ENCODE measurements at regions not wholly inside any gene's neighbourhood (a gene's known extent, or its start where the extent isn't known, plus 50 kb on each side); places are given as distances from the start of the nearest gene placed in this dataset.

DNA sequence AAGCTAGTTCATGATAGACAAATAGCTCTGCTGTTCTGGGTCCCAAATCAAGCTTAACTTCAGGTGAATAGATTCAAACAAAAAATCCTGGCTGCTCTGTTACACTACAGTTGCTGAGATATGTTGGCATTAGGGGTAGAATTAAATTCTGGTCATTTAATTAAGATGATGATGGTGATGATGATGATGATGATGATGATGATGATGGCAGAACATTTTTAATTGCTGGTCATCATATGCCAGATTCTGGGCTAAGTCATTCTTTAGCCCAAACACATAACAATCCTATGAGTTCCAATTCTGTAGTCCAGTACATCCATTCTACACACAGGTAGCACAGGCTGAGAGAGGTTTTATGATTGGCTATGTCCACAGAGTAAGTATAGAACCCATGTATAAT, 741.5 kb downstream of the STIM2 start:
- intact Hi-C loops (cut with micrococcal nuclease) = no loop called here
- peaks cover 3 to 12% (median 5%) of the 10 kb centered on the region in 8 donors for H3K9me3 Mint-ChIP-seq
- H3K27ac ChIP-seq (ENCODE audit: low read depth, low read length) = no peak overlapping the region
- H3K4me3 ChIP-seq (ENCODE audit: low read length in 2 of 2) = no peak overlapping the region
- DNase-seq = no peak
- H3K36me3 ChIP-seq (ENCODE audit: insufficient read depth, low read length) = no peaks in the 10 kb centered on the region
- no peak overlapping the region for H3K4me3 Mint-ChIP-seq
- H3K27ac Mint-ChIP-seq = no peak overlapping the region
- H3K9me3 ChIP-seq (ENCODE audit: control insufficient read depth in 1 of 2, low read length in 2 of 2) = no peaks in the 10 kb centered on the region
- no peaks in the 10 kb centered on the region for H3K4me1 Mint-ChIP-seq
- CTCF ChIA-PET (ENCODE audit: partially characterized antibody) = no interaction called here
- POLR2A ChIA-PET (ENCODE audit: partially characterized antibody) = no interaction called here
- H3K27me3 Mint-ChIP-seq = no peaks in the 10 kb centered on the region
- H3K36me3 Mint-ChIP-seq = no peaks in the 10 kb centered on the region
- H3K27me3 ChIP-seq (ENCODE audit: insufficient read depth, low read length) = no peaks in the 10 kb centered on the region
- no peaks in the 10 kb centered on the region for H3K4me1 ChIP-seq (ENCODE audit: insufficient read depth, low read length)

DNA sequence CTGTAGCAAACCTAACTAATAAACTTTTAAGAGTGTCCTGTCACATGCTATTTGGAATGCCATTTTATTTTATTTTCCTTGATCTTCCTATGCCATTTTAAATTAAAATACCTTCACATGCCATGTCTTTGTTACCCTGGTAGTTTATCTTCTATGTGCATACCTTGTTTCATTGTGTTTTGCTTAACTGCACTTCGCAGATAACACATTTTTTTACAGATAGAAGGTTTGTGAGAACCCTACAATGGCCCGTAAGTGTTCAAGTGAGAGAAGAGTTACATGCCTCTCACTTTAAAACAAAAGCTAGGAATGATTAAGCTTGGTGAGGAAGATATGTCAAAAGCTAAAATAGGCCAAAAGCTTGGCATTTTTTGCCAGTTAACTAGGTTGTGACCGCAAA, 744.1 kb downstream of the STIM2 start:
- Mint-ChIP-seq H3K4me3 (no peak overlapping the region), H3K27me3 (no peaks in the 10 kb centered on the region), H3K36me3 (no peaks in the 10 kb centered on the region), H3K27ac (no peak overlapping the region), H3K9me3 (peaks cover 3 to 12% (median 6%) of the 10 kb centered on the region in 8 donors), H3K4me1 (no peaks in the 10 kb centered on the region)
- H3K27ac ChIP-seq (ENCODE audit: low read depth, low read length) = no peak overlapping the region
- ChIA-PET POLR2A (ENCODE audit: partially characterized antibody) (no interaction called here), CTCF (ENCODE audit: partially characterized antibody) (no interaction called here)
- H3K36me3 ChIP-seq (ENCODE audit: insufficient read depth, low read length) = no peaks in the 10 kb centered on the region
- intact Hi-C loops (cut with micrococcal nuclease) = no loop called here
- H3K4me3 ChIP-seq (ENCODE audit: low read length in 2 of 2) = no peak overlapping the region
- H3K4me1 ChIP-seq (ENCODE audit: insufficient read depth, low read length) = no peaks in the 10 kb centered on the region
- DNase-seq = no peak
- H3K27me3 ChIP-seq (ENCODE audit: insufficient read depth, low read length) = no peaks in the 10 kb centered on the region
- H3K9me3 ChIP-seq (ENCODE audit: control insufficient read depth in 1 of 2, low read length in 2 of 2) = no peaks in the 10 kb centered on the region

DNA sequence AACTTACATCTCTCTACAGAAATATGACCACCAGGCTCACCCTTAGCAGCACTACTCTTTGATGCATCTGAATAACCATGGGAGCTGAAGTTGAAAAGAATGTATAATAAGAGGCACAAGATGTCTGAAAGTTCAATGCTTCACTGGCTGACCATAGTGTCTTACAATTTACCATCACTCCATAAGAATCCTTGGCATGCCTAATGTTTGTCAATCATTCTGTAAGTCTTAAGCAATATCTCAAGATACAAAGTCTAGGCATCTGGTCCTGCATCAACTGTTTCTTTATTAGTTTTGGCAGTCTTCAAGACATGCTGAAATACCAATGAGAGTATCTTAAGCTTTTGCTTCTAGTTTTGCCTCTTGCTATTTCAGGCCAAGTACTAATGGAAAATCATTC, 755.5 kb downstream of the STIM2 start:
- Histone ChIP-seq H3K4me3 (ENCODE audit: low read length in 2 of 2) (no peak overlapping the region), H3K9me3 (ENCODE audit: control insufficient read depth in 1 of 2, low read length in 2 of 2) (no peaks in the 10 kb centered on the region), H3K27me3 (ENCODE audit: insufficient read depth, low read length) (no peaks in the 10 kb centered on the region), H3K36me3 (ENCODE audit: insufficient read depth, low read length) (no peaks in the 10 kb centered on the region), H3K4me1 (ENCODE audit: insufficient read depth, low read length) (no peaks in the 10 kb centered on the region), H3K27ac (ENCODE audit: low read depth, low read length) (no peak overlapping the region)
- H3K4me1 Mint-ChIP-seq = no peaks in the 10 kb centered on the region
- H3K36me3 Mint-ChIP-seq = no peaks in the 10 kb centered on the region
- no peak overlapping the region for H3K27ac Mint-ChIP-seq
- H3K27me3 Mint-ChIP-seq = no peaks in the 10 kb centered on the region
- ChIA-PET CTCF (ENCODE audit: partially characterized antibody) (no interaction called here), POLR2A (ENCODE audit: partially characterized antibody) (no interaction called here)
- no peak for DNase-seq
- H3K4me3 Mint-ChIP-seq = no peak overlapping the region
- intact Hi-C loops (cut with micrococcal nuclease) = no loop called here
- peaks cover 0 to 17% (median 7%) of the 10 kb centered on the region in 8 donors for H3K9me3 Mint-ChIP-seq

DNA sequence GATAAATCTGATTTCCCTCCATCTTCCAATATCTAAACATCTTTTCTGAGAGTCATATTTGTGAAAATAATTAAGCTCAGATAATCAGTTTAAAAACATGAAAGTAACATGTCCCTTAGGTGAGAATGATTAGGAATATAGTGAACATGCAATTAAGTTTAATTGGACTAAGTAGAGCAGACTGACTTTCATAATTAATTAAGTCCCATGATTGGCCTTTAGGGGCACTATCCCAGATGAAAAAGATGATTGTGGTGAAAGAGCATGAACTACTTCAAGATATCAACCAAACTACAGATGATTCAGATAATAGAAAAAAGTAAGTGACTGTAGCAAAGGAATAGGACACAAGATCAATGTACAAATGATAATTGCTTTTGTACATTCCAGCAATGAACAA, 758.8 kb downstream of the STIM2 start:
- H3K9me3 Mint-ChIP-seq = peaks cover 0 to 16% (median 8%) of the 10 kb centered on the region in 8 donors
- H3K36me3 Mint-ChIP-seq = no peaks in the 10 kb centered on the region
- Histone ChIP-seq H3K27ac (ENCODE audit: low read depth, low read length) (no peak overlapping the region), H3K4me3 (ENCODE audit: low read length in 2 of 2) (no peak overlapping the region), H3K27me3 (ENCODE audit: insufficient read depth, low read length) (no peaks in the 10 kb centered on the region), H3K36me3 (ENCODE audit: insufficient read depth, low read length) (no peaks in the 10 kb centered on the region), H3K4me1 (ENCODE audit: insufficient read depth, low read length) (no peaks in the 10 kb centered on the region), H3K9me3 (ENCODE audit: control insufficient read depth in 1 of 2, low read length in 2 of 2) (no peaks in the 10 kb centered on the region)
- no peak for DNase-seq
- no peak overlapping the region for H3K4me3 Mint-ChIP-seq
- H3K27ac Mint-ChIP-seq = no peak overlapping the region
- CTCF ChIA-PET (ENCODE audit: partially characterized antibody) = no interaction called here
- intact Hi-C loops (cut with micrococcal nuclease) = no loop called here
- H3K27me3 Mint-ChIP-seq = no peaks in the 10 kb centered on the region
- no peaks in the 10 kb centered on the region for H3K4me1 Mint-ChIP-seq
- POLR2A ChIA-PET (ENCODE audit: partially characterized antibody) = no interaction called here

DNA sequence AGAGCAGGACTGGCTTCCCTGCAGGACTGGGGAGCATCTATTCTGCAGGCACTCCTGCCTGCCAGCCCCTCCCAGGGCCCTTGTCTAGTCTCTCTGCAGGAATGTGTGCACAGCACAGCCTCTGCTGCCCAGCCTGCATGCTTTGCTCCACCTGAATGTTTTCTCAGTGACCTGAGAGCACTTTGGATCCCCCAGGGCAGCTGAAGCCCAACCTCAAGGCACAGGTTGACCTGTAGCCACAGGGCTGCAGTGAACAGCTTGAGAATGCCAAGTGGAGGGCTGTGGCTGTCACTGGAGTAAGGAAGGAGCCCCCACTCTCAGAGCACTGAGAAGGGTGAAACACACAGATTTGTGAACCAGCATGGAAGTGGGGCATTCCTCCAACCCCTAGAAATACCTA, 760.2 kb downstream of the STIM2 start:
- Mint-ChIP-seq H3K36me3 (no peaks in the 10 kb centered on the region), H3K9me3 (peaks cover 0 to 16% (median 8%) of the 10 kb centered on the region in 8 donors), H3K4me3 (no peak overlapping the region), H3K27ac (no peak overlapping the region), H3K4me1 (no peaks in the 10 kb centered on the region), H3K27me3 (no peaks in the 10 kb centered on the region)
- intact Hi-C loops (cut with micrococcal nuclease) = no loop called here
- no peaks in the 10 kb centered on the region for H3K9me3 ChIP-seq (ENCODE audit: control insufficient read depth in 1 of 2, low read length in 2 of 2)
- no peak for DNase-seq
- H3K4me3 ChIP-seq (ENCODE audit: low read length in 2 of 2) = no peak overlapping the region
- no peaks in the 10 kb centered on the region for H3K36me3 ChIP-seq (ENCODE audit: insufficient read depth, low read length)
- no peaks in the 10 kb centered on the region for H3K4me1 ChIP-seq (ENCODE audit: insufficient read depth, low read length)
- H3K27ac ChIP-seq (ENCODE audit: low read depth, low read length) = no peak overlapping the region
- no peaks in the 10 kb centered on the region for H3K27me3 ChIP-seq (ENCODE audit: insufficient read depth, low read length)
- CTCF ChIA-PET (ENCODE audit: partially characterized antibody) = interaction anchor here (1.2 kb wide), 1 partner anchor 10 kb away, joined by 3 read pairs; no protein-coding TSS in a partner anchor
- POLR2A ChIA-PET (ENCODE audit: partially characterized antibody) = no interaction called here

DNA sequence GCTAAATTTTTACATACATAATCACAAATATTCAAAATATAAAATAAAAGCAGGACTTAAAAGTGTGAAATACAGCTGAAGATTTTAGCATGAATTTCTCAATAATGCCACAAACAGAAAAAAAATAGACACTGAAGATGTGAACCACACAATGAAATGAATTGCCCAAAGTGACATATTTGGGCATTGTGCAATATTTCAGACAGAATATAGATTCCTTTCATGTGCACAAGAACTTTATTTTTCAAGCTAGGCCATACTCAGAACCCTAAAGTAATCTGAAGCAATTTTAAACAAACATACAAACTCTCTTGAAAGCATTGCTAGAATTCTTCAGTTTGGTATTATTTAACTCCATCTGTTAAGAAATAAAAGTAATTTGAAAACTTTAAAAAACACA, 764.1 kb downstream of the STIM2 start:
- Histone ChIP-seq H3K27ac (ENCODE audit: low read depth, low read length) (no peak overlapping the region), H3K27me3 (ENCODE audit: insufficient read depth, low read length) (no peaks in the 10 kb centered on the region), H3K9me3 (ENCODE audit: control insufficient read depth in 1 of 2, low read length in 2 of 2) (no peaks in the 10 kb centered on the region), H3K4me1 (ENCODE audit: insufficient read depth, low read length) (no peaks in the 10 kb centered on the region), H3K36me3 (ENCODE audit: insufficient read depth, low read length) (no peaks in the 10 kb centered on the region), H3K4me3 (ENCODE audit: low read length in 2 of 2) (no peak overlapping the region)
- ChIA-PET CTCF (ENCODE audit: partially characterized antibody) (no interaction called here), POLR2A (ENCODE audit: partially characterized antibody) (no interaction called here)
- H3K4me3 Mint-ChIP-seq = no peak overlapping the region
- no peak for DNase-seq
- no peaks in the 10 kb centered on the region for H3K27me3 Mint-ChIP-seq
- no peak overlapping the region for H3K27ac Mint-ChIP-seq
- intact Hi-C loops (cut with micrococcal nuclease) = no loop called here
- peaks cover 0 to 15% (median 8%) of the 10 kb centered on the region in 8 donors for H3K9me3 Mint-ChIP-seq
- H3K36me3 Mint-ChIP-seq = no peaks in the 10 kb centered on the region
- no peaks in the 10 kb centered on the region for H3K4me1 Mint-ChIP-seq

DNA sequence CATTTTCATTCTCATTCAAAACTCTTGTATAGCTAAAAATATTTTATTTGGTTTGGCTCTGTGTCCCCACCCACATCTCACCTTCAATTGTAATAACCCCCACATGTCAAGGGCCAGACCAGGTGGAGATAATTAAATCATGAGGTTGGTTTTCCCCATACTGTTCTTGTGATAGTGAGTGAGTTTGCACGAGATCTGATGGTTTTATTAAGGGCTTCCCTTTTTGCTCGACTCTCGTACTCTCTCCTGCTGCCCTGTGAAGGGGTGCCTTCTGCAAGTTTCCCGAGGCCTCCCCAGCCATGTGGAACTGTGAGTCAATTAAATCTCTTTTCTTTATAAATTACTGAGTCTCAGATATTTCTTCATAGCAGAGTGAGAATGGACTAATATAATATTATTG, 768.0 kb downstream of the STIM2 start:
- Histone ChIP-seq H3K4me1 (ENCODE audit: insufficient read depth, low read length) (no peaks in the 10 kb centered on the region), H3K4me3 (ENCODE audit: low read length in 2 of 2) (no peak overlapping the region), H3K27ac (ENCODE audit: low read depth, low read length) (no peak overlapping the region), H3K36me3 (ENCODE audit: insufficient read depth, low read length) (no peaks in the 10 kb centered on the region), H3K27me3 (ENCODE audit: insufficient read depth, low read length) (no peaks in the 10 kb centered on the region), H3K9me3 (ENCODE audit: control insufficient read depth in 1 of 2, low read length in 2 of 2) (no peaks in the 10 kb centered on the region)
- DNase-seq = no peak
- Mint-ChIP-seq H3K27me3 (no peaks in the 10 kb centered on the region), H3K4me3 (no peak overlapping the region), H3K36me3 (no peaks in the 10 kb centered on the region), H3K27ac (no peak overlapping the region), H3K9me3 (peaks cover 0 to 6% (median 0%) of the 10 kb centered on the region in 8 donors), H3K4me1 (no peaks in the 10 kb centered on the region)
- ChIA-PET CTCF (ENCODE audit: partially characterized antibody) (no interaction called here), POLR2A (ENCODE audit: partially characterized antibody) (no interaction called here)
- intact Hi-C loops (cut with micrococcal nuclease) = no loop called here

DNA sequence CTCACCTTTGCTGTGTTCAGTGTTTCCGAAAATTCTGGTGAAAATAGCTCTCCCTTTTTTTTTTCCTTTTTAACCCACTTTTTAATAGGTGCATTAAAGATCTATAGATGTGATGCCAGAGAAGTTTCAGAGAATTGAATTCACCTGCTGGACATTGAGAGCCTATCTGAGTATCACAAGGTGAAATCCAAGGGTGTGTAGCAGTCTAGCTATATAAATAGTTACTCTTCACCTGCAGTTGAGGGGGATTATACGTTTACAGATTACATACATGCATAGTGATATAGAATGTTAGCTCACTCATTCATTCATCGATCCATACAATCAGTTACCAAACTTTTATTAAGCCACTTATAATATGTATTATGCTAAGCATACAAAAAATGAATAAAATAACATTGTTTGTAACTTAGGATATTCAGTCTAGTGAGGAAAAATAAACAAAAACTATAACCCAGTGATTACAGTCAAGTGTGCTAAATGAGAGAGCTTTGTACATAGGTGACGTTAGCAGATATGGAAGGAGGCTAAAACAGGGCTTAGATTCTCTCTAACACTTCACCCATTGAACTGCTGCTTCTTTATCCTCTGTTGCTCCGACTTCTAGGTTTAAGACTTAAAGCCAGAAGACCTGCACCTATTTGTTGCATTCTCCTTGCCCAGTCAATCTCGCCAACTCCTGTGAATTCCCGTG, 769.0 kb downstream of the STIM2 start:
- Histone ChIP-seq H3K27me3 (ENCODE audit: insufficient read depth, low read length) (no peaks in the 10 kb centered on the region), H3K27ac (ENCODE audit: low read depth, low read length) (no peak overlapping the region), H3K36me3 (ENCODE audit: insufficient read depth, low read length) (no peaks in the 10 kb centered on the region), H3K4me3 (ENCODE audit: low read length in 2 of 2) (no peak overlapping the region), H3K9me3 (ENCODE audit: control insufficient read depth in 1 of 2, low read length in 2 of 2) (no peaks in the 10 kb centered on the region), H3K4me1 (ENCODE audit: insufficient read depth, low read length) (no peaks in the 10 kb centered on the region)
- no peaks in the 10 kb centered on the region for H3K27me3 Mint-ChIP-seq
- no peaks in the 10 kb centered on the region for H3K4me1 Mint-ChIP-seq
- H3K4me3 Mint-ChIP-seq = no peak overlapping the region
- ChIA-PET POLR2A (ENCODE audit: partially characterized antibody) (no interaction called here), CTCF (ENCODE audit: partially characterized antibody) (no interaction called here)
- H3K36me3 Mint-ChIP-seq = no peaks in the 10 kb centered on the region
- DNase-seq = no peak
- peaks cover 0 to 6% (median 1%) of the 10 kb centered on the region in 8 donors for H3K9me3 Mint-ChIP-seq
- no peak overlapping the region for H3K27ac Mint-ChIP-seq
- intact Hi-C loops (cut with micrococcal nuclease) = no loop called here

All from CD4-positive, alpha-beta memory T cell (primary cell).